Mesodermal cell (in vitro differentiated cells): ENCODE measurements at regions not wholly inside any gene's neighbourhood (a gene's known extent, or its start where the extent isn't known, plus 50 kb on each side); places are given as distances from the start of the nearest gene placed in this dataset.
A peak's percentile ranks its signal among the peaks of the same experiment; 100 is the strongest.

Experiments used
- H3K27ac ChIP-seq: 2 replicates; pipeline ENCODE4 v1.7.0; 2013; ENCODE audit warnings: mild to moderate bottlenecking, low read depth, low read length, moderate library complexity; ENCODE audit not compliant: severe bottlenecking
- H3K36me3 ChIP-seq: 2 replicates; pipeline ENCODE4 v1.7.1; 2013; ENCODE audit warnings: mild to moderate bottlenecking, low read length, moderate library complexity; ENCODE audit not compliant: control insufficient read depth, insufficient read depth
- H3K4me1 ChIP-seq: one replicate; pipeline ENCODE4 v1.7.1; 2013; ENCODE audit warnings: mild to moderate bottlenecking, low read length; ENCODE audit not compliant: insufficient read depth, control insufficient read depth, poor library complexity, severe bottlenecking
- H3K4me3 ChIP-seq: 2 replicates; pipeline ENCODE4 v1.7.0; 2013; ENCODE audit warnings: low read length, control low read depth, mild to moderate bottlenecking; ENCODE audit not compliant: insufficient read depth, poor library complexity, severe bottlenecking; ENCODE audit errors: extremely low read depth
- H3K9me3 ChIP-seq: 2 replicates; pipeline ENCODE4 v1.7.1; 2013; ENCODE audit warnings: mild to moderate bottlenecking, low read length, moderate library complexity; ENCODE audit not compliant: control insufficient read depth
- WGBS, 2 experiments: methylation state at CpG; one replicate each; pipeline ENCODE4 v1.1.5; 2013; ENCODE audit warnings: missing lambda C conversion rate in 2 of 2; ENCODE audit not compliant: insufficient coverage in 2 of 2; 5-methylcytosine and 5-hydroxymethylcytosine counted together

DNA sequence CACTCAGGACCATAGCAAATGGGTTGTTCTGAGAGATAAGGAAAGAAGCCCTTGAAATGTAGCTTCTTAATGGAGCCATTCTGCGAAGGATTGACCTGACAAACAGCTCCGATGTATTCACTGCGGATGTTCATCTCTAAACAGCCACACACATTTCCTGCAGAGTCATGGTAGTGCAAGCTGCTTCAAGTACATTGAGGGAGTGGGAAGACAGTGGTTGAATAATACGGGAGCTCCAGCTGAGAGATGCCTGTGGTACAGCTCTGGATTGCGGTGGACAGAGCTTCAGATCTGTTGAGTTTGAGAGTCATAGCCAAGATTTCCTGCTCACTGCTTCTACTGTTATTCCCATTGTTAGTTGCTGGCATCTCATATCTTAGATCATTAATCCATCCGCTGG is 86.6 kb downstream of the ZBTB18 start:
- WGBS, 2 experiments: 86 to 96% methylated on average over 4 to 5 of the region's 6 CpGs
- Histone ChIP-seq H3K36me3 (no peaks in the 10 kb centered on the region), H3K4me3 (no peak overlapping the region), H3K27ac (peak overlapping the region; percentile 38), H3K9me3 (no peaks in the 10 kb centered on the region), H3K4me1 (no peaks in the 10 kb centered on the region)

GRCh38 chr1:244138399-244138798 is 87.3 kb downstream of the ZBTB18 start:
- no peak overlapping the region for H3K4me3 ChIP-seq
- no peaks in the 10 kb centered on the region for H3K36me3 ChIP-seq
- H3K9me3 ChIP-seq: no peaks in the 10 kb centered on the region
- WGBS, 2 experiments: 97 to 100% methylated on average over 5 of the region's 7 CpGs
- H3K27ac ChIP-seq: peak overlapping the region; percentile 38
- H3K4me1 ChIP-seq: no peaks in the 10 kb centered on the region

DNA sequence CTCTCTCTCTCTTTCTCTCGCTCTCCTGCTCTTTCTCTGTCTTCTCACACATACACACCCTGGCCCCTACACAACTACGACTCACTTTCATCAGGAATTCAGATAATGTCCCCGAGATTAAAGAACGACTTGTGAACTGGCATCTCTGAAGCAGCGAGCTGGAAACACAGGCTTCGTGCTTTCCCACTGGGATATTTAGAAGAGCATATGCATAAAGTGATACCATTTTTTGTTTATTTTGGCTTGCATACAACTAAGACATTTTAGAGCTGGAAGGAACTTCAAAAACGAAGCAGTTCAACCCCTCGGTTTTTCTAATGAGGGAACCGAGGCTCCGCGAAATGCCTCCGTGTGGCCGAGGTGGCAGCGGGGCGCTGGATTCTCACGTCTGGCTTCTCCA is 88.6 kb downstream of the ZBTB18 start:
- H3K27ac ChIP-seq: no peak overlapping the region
- WGBS, 2 experiments: 83 to 89% methylated on average over 14 to 16 of the region's 16 CpGs
- H3K4me3 ChIP-seq: no peak overlapping the region
- no peaks in the 10 kb centered on the region for H3K4me1 ChIP-seq
- no peaks in the 10 kb centered on the region for H3K36me3 ChIP-seq
- H3K9me3 ChIP-seq: no peaks in the 10 kb centered on the region

- WGBS, 2 experiments: no CpG with 5 or more reads among the region's 3 CpGs
- H3K4me3 ChIP-seq: no peak overlapping the region
- no peak overlapping the region for H3K27ac ChIP-seq
- no peaks in the 10 kb centered on the region for H3K4me1 ChIP-seq
- H3K9me3 ChIP-seq: no peaks in the 10 kb centered on the region
- H3K36me3 ChIP-seq: no peaks in the 10 kb centered on the region
Observed at GRCh38 chr1:244140420-244140819, 89.3 kb downstream of the ZBTB18 start.

DNA sequence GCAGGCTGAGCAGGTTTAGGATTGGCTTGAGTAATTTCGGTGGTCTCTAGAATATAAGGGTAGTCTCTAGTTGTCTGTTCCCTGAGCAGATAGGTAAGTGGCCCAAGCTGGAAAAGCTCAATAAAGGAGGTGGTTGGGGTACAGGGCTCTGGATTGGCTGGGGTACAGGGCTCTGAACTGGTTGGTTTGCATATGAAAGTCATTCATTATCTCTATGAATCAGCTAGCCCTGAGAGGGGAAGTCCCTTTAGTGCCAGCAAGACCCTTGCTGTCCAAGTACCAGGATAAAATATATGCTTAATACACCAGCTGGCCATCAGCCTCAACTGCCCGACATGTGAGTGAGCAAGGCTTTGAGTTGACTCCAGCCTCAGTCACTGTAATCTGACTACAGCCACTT is 93.0 kb downstream of the ZBTB18 start:
- no peaks in the 10 kb centered on the region for H3K36me3 ChIP-seq
- H3K4me1 ChIP-seq: no peaks in the 10 kb centered on the region
- H3K27ac ChIP-seq: no peak overlapping the region
- no peak overlapping the region for H3K4me3 ChIP-seq
- H3K9me3 ChIP-seq: no peaks in the 10 kb centered on the region
- WGBS, 2 experiments: 85 to 86% methylated on average over 2 of the region's 2 CpGs

GRCh38 chr1:244150071-244150470 is 99.0 kb downstream of the ZBTB18 start:
- Histone ChIP-seq H3K36me3 (no peaks in the 10 kb centered on the region), H3K4me3 (no peak overlapping the region), H3K27ac (no peak overlapping the region), H3K9me3 (no peaks in the 10 kb centered on the region), H3K4me1 (no peaks in the 10 kb centered on the region)
- WGBS, 2 experiments: 91 to 94% methylated on average over 4 to 5 of the region's 5 CpGs

DNA sequence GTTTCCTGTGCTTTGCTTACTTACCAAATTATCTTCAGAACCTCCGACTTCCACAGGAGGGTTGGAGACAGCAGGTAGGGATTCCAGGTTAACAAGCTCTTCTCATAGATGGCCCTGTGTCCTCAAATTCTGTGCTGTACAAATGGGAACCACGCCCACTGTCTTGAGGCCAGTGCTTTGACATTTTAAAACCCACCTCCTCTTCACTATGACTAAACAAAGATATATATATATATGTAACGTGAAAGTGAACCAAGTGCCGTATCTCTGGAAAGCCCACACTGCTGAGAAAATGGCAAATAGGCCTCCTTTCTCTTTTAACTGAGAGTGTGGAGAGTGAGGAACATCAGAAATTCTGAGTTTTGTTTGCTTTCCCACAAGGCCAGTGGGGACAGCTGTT is 99.6 kb downstream of the ZBTB18 start:
- 78 to 90% methylated on average over 1 of the region's 4 CpGs for WGBS, 2 experiments
- H3K4me1 ChIP-seq: no peaks in the 10 kb centered on the region
- H3K4me3 ChIP-seq: no peak overlapping the region
- no peaks in the 10 kb centered on the region for H3K36me3 ChIP-seq
- no peak overlapping the region for H3K27ac ChIP-seq
- no peaks in the 10 kb centered on the region for H3K9me3 ChIP-seq

- H3K27ac ChIP-seq: no peak overlapping the region
- H3K4me3 ChIP-seq: no peak overlapping the region
- H3K9me3 ChIP-seq: no peaks in the 10 kb centered on the region
- no peaks in the 10 kb centered on the region for H3K4me1 ChIP-seq
- no CpG with 5 or more reads among the region's 4 CpGs for WGBS, 2 experiments
- H3K36me3 ChIP-seq: no peaks in the 10 kb centered on the region
Observed at GRCh38 chr1:244151537-244151936, 100.5 kb downstream of the ZBTB18 start.

GRCh38 chr1:244154508-244154871 is 103.4 kb downstream of the ZBTB18 start:
- Histone ChIP-seq H3K27ac (no peak overlapping the region), H3K9me3 (no peaks in the 10 kb centered on the region), H3K4me3 (no peak overlapping the region), H3K4me1 (no peaks in the 10 kb centered on the region), H3K36me3 (no peaks in the 10 kb centered on the region)
- 86 to 89% methylated on average over 4 of the region's 5 CpGs for WGBS, 2 experiments

DNA sequence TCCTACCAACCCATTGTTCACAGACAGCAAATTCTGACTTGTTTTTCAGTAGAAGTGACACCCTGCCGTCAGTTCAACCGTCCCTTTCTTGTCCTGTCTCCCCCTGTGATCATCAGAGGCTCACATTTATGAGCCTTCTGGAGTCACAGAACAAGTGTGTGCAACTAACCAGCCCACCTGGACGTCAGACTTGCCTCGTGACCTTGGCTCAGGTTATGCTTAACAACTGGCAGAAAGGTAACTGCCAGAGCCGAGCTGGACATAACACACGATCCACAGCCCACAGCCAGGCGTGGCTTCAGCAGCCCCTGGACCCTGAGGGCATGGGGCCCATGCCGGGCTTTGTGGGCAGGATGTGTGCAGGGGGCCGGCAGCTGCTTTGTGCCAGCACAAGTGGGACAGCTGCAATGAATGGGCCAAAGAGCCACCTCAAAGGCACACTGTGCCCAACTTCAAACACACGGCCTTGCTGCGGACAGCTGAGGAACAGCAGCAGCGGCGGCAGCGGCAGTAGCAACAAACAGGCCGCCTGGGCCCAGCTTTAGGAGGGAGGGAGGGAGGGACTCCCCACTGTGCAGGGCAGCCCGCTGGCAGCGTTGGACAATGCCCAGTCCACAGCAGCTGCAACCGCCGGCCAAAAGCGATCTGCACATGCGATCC is 103.9 kb downstream of the ZBTB18 start:
- Histone ChIP-seq H3K4me3 (no peak overlapping the region), H3K4me1 (no peaks in the 10 kb centered on the region), H3K9me3 (no peaks in the 10 kb centered on the region), H3K27ac (no peak overlapping the region), H3K36me3 (no peaks in the 10 kb centered on the region)
- 84 to 88% methylated on average over 18 to 19 of the region's 21 CpGs for WGBS, 2 experiments

DNA sequence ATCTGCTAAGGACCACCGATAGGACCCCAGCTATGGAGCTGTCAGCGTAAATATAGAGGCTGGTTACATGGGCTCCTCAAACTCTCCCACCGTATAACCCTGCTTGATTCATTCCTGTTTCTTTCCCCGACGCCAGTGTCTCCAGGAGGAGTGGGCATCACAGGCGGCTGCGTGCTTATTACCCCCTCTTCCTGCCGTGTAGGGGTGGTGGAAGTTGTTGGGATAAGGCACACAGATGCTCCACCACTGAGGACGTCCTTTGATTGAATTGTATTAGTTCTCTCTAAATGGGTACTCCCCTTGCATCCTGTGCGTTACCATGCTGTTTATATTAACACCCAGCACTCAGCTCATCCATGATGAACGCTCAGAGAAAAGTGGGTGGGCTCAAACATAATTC is 104.6 kb downstream of the ZBTB18 start:
- no peaks in the 10 kb centered on the region for H3K9me3 ChIP-seq

More for the DNA sequence above, 104.6 kb downstream of the ZBTB18 start:
- no peak overlapping the region for H3K27ac ChIP-seq
- peaks cover 5% of the 10 kb centered on the region for H3K4me1 ChIP-seq
- no peaks in the 10 kb centered on the region for H3K36me3 ChIP-seq
- 91 to 97% methylated on average over 6 to 9 of the region's 11 CpGs for WGBS, 2 experiments
- H3K4me3 ChIP-seq: no peak overlapping the region
